GM19240 (cell line): ENCODE measurements at regions not wholly inside any gene's neighbourhood (a gene's known extent, or its start where the extent isn't known, plus 50 kb on each side); places are given as distances from the start of the nearest gene placed in this dataset.
"Not testable (repeated sequence)": the region's sequence is repeated elsewhere in the genome, so short reads cannot be mapped to it uniquely, and the experiment has no call there.

Experiments used
- DNase-seq: peaks from one replicate; pipeline ENCODE4 v3.0.0; 2011; ENCODE audit warnings: low spot score; ENCODE audit not compliant: insufficient read length

DNA sequence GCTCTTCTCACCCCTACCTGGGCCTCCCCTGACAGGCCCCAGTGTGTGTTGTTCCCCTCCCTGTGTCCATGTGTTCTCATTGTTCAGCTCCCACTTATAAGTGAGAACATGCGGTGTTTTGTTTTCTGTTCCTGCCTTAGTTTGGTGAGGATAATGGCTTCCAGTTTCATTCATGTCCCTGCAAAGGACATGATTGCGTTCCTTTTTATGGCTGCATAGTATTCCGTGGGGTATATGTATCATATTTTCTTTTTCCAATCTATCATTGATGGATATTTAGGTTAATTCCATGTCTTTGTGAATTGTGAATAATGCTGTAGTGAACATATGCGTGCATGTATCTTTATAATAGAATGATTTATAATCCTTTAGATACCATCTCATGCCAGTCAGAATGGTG lies 159.4 kb upstream of the RPS23 start:
- not testable (repeated sequence) for DNase-seq

GRCh38 chr5:82436291-82436690 lies 158.1 kb upstream of the RPS23 start:
- no peak for DNase-seq

DNA sequence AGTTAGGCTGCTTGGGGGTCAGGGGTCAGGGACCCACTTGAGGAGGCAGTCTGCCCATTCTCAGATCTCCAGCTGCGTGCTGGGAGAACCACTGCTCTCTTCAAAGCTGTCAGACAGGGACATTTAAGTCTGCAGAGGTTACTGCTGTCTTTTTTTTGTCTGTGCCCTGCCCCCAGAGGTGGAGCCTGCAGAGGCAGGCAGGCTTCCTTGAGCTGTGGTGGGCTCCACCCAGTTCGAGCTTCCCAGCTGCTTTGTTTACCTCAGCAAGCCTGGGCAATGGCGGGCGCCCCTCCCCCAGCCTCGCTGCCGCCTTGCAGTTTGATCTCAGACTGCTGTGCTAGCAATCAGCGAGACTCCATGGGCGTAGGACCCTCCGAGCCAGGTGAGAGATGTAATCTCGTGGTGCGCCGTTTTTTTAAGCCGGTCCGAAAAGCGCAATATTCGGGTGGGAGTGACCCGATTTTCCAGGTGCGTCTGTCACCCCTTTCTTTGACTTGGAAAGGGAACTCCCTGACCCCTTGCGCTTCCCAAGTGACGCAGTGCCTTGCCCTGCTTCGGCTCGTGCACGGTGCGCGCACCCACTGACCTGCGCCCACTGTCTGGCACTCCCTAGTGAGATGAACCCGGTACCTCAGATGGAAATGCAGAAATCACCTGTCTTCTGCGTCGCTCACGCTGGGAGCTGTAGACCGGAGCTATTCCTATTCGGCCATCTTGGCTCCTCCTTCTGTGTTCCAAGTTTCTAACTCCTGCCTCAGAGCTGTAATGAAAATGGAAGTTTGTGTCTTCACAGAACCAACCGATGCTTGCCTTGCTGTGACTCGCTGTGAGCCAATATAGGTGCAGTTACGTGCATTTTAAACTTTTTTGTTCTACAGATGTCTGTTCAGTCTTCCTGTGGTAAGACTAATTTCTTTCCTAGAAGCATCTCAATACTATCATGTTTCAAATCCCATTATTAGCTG lies 156.8 kb upstream of the RPS23 start:
- not testable (repeated sequence) for DNase-seq

DNA sequence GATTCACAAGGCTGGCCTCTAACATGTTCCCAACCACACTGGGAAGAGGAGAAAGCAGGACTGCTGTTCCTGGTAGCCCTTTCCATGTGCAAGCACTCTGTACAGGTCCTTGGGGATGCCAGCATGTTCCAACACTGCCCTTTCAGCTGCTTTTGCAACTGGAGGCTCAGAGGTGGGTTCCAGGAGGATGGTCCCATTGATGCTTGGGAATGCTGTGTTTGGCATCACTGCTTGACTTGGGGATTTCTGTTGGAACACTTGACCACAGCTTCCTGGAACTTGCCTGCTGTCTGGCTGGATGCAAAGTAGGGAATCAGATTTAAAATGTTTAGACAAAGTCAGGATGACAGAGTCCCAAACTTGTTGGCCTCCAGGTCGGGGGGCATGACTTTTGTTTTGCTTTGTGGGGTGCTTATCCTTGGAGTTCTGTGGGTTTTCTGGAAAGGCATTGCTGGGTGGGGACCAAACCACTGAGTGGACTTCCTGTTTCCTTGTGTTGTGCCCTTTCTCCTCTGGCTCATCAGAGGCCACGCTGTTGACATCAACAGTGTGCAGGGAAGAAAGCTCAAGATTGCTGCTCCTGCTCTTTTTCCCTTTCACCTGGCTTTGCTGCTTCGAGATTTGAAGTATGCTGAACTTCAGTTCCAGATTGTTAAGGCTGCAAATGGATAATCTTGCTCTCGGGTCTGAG lies 148.5 kb upstream of the RPS23 start:
- no peak for DNase-seq

- no peak for DNase-seq
Observed at GRCh38 chr5:82425591-82425990, 147.4 kb upstream of the RPS23 start.

DNA sequence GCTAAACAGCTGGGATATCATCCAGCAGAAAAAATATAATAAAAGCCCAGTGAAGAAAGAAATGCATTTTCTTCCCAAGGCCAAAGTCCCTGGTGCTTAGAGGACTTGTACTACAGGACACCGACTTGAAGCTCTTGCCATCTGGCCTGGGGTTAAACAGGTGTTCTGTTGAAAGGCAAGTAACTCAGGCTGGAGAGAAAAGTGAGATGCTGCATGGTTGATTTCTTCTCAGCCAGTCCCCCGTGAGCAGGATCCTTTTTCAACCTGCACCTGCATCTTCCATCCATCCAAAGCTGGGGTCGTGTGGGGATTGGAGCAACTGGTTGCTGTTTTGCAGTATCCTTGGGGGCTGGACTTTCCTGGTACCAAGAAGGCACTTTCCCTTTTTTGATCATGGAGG lies 146.1 kb upstream of the RPS23 start:
- no peak for DNase-seq

DNA sequence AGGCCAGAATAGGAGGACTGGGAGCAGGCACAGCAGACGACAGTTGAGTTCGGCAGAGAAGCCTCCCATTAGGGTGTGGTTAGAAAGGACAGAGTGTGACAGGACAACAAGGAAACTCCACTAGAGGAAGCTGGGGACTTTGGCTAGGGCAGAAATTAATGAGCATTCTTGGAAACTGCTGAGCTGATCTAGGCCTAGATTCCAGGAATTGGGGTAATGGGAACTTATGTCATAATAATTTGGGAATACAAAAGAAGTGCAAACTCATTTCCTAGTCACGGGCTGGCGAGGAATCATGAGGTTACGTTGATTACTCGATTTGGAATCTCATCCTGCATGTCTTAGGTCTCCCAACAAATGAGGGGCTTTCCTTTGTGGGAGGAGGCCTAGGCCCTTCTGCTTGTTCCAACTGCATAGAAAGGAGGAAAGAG lies 144.6 kb upstream of the RPS23 start:
- no peak for DNase-seq

GRCh38 chr5:82422001-82422740 lies 144.0 kb upstream of the RPS23 start:
- DNase-seq = no peak

GRCh38 chr5:82421119-82421518 lies 143.0 kb upstream of the RPS23 start:
- no peak for DNase-seq

DNA sequence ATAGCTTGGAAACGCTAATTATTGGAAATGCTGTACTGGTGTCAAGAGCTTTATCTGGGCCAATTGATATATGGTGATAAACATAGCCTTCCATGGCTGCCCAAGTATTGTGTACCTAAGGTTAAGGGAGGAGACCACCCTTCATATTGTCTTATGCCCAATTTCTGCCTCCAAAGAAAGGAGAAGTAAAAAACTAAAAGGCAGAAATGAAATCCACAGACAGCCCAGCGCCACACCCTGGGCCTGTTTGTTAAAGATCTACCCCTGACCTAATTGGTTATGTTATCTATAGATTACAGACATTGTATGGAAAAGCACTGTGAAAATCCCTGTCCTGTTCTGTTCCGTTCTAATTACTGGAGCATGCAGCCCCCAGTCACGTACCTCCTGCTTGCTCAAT lies 142.4 kb upstream of the RPS23 start:
- not testable (repeated sequence) for DNase-seq

DNA sequence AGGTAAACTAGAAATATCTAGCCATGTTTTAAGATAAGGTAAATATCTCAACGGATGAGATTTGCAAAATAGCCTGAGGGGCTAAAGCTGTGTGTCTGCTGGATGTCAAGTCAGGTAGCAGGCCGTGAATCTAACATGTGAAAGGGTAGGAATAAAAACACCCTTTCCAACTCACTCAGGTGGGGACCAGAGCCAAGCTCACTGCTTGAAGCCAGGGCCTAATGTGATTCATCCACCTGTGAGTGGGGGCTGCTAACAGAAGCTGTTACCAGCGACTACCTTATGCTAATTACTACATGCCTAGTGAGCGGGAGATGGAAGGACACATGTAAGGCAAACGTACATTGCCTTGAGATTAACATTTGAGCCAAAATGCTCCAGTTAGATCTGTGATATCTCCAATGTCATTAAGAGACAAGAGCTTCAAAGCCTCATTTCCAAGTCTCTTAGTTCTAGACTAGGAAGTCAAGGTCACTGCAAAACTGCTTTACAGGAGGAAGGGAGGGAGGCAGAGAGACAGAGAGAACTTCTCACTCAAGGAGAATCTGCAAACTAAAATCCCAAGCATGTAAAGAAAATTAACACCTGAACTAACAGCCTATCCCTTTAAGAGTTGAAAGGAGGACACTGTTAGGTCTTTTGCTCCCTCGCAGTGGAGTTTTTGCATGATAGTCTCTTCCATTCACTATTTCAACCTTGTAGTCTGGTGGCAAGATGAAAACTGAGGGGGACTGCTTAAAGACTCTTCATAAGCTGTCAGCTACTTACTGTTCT lies 141.6 kb upstream of the RPS23 start:
- no peak for DNase-seq

DNA sequence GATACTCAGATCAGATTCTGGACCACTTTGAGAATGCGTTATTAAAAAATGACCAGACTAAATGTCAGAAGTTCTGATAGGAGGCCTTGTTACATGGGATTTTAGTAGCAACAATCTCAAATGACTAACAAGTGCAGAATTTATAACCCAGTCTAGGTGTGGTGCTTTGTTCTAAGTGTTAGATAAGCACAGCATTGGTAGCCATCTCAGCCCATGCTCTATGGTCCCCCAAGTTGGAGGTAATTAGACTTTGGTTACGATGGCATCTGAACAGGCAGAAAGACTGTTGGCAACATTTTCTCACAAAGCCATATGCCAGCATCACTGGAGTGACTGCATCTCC lies 140.4 kb upstream of the RPS23 start:
- DNase-seq = no peak

DNA sequence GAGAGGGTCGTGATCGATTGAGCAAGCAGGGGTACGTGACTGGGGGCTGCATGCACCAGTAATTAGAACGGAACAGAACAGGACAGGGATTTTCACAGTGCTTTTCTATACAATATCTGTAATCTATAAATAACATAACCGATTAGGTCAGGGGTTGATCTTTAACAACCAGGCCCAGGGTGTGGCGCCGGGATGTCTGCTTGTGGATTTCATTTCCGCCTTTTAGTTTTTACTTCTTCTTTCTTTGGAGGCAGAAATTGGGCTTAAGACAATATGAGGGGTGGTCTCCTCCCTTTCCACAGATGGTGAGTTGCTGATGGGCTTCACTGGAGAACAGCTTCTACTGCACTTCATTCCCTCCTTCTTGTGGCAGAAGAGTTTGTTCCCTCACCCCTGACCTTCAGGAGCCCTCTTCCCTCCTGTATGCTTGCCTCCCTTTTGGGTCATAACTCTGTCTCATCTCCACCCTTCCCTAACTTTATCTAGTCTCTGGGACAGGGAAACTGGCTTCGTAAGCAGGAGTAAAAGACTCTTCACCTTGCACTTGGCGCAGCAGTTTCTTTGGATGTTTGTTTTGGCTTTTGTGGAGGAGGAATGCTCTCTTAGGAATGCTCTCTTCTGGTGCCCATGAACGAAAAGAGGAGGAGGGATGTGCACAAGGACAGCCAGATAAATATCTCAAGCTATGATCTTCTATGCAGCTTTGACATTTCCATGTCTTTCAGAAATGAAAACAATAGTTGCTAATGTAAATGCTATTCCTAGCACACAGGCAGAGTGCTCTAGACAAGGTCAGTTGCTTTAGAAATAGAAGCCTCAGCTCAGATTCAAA lies 139.8 kb upstream of the RPS23 start:
- DNase-seq = no peak

DNA sequence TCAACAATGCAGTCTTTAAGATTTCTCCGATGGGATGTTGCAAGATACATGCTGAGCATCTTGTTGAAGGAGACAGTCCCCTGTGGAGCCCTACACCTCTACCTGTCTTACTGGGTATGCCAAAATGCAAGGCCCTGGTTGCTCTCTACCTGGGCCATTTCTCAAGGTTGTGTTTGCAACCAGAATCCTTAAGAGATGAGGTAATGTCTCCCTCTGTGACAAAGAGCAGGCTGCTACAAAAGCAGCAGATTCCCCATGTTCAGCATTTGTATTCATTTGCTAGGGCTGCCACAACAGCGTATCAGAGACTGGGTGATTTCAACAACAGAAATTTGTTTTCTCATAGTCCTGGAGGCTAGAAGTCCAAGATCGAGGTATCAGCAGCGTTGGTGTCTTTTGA lies 138.4 kb upstream of the RPS23 start:
- no peak for DNase-seq

DNA sequence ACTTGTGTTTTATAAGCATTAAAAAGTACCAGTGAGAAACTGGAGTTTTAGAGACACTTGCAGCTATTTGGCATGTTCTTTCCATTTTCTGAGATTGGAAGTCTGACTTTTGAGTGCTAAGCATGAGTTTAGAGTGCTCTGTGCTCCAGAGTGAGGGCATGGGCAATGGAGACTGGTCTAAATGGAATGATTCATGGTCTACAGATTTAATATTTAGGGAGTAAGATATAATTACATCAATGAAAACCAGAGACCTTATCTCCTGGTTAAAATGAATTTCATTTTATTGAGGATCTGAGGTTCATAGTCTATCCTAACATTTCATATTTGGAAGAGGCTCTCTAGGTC lies 135.9 kb upstream of the RPS23 start:
- no peak for DNase-seq

DNA sequence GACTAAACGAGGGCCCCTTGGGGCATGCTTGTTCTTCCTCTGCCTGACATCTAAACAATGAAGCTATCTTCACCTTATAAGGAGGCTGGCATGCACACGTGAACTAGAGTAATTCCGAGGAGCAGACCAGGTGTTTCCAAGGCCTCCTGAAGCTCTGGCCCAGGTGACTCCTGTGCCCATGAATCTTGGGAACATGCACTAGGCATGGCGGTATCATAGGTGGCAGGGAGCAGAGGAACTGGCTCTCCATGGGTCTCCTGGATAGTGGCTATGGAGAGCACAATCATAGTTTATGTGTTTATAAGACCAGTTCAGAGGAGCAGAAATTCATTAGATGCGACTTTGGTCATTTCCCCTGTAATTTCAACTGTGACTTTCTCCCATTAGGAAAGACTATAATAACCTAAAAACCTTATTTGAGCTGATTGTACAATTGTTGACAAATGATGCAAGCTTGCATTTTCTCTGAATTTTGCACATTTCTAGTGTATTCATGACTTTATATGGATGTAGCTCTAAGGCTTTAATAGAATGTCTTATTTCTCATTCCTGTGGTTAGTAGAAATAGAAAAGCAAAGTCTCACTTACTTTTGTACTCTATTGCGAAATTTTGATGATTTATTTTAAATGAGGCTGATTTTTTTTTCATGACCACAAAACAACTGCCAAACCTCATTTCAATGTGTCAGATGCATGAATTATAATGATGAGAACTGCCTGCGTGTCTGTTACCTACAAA lies 135.3 kb upstream of the RPS23 start:
- no peak for DNase-seq

GRCh38 chr5:82408033-82408432 lies 129.9 kb upstream of the RPS23 start:
- no peak for DNase-seq

DNA sequence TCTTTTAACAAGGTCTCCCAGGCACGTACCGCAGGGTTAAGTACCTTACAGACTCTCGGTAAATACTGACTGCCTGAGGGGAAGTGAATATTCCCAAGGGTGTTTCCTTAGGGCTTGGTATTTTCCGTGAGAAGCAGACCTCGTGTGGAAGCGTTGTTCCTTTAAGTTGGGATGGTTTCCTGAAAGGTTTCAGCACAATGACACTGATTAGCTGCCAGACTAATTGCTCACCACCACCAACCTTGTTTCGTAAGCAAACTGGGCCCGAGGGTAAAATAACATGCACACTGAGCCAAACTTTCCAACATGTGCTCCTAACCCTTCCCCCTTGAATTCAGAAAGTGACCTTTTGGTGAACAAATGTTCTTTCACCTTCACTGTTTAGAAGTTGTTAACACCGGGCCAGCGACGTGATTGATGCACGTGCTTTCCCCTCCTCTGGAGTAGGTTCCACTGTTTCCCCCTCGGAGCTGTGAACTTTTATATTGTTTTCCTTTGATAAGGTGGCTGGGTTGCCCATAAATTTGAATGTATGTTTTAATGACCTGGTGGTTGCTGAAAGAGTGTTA lies 128.1 kb upstream of the RPS23 start:
- DNase-seq = no peak

DNA sequence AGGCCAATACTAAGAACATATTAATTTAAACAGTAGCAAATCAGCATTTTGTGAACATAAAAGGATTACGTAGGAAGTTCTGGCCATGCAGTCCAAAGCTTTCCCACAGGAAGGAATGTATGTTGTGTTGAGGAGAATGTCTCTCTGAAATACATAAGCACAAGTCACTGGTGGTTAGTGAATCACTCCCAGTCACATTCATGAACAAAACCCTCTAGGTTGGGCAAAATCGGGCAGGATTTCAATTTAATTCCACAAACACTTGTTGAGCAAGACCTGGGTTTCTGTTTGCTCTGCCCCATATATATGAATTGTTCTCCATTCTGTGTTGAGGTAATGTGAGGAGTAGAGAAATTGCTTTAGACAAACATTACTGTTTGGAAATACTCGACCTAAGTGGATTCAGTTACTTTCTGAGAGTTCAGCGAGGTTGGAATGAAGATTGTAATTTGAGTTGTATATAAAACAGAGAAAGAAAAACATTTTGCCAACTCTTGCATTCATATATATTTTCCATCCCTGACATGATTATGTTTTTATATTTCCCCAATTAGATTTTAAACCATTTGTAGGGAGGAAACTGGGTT lies 127.6 kb upstream of the RPS23 start:
- no peak for DNase-seq
